GM18498 (cell line): ENCODE measurements at regions not wholly inside any gene's neighbourhood (a gene's known extent, or its start where the extent isn't known, plus 50 kb on each side); places are given as distances from the start of the nearest gene placed in this dataset.
"Not testable (repeated sequence)": the region's sequence is repeated elsewhere in the genome, so short reads cannot be mapped to it uniquely, and the experiment has no call there.

Experiments
- ATAC-seq: cut with Tn5 transposase; IDR thresholded peaks from one replicate; pipeline ENCODE4 v1.9.1; 2021; ENCODE audit warnings: mild to moderate bottlenecking, moderate library complexity; ENCODE audit not compliant: unreplicated experiment

- ATAC-seq: no peak
Observed at GRCh38 chr3:24545887-24546286, 51.2 kb upstream of the THRB start.

- ATAC-seq: no peak
Observed at GRCh38 chr3:24548278-24548677, 53.6 kb upstream of the THRB start.

GRCh38 chr3:24550588-24550987 lies 55.9 kb upstream of the THRB start:
- no peak for ATAC-seq

GRCh38 chr3:24551626-24552025 lies 57.0 kb upstream of the THRB start:
- no peak for ATAC-seq

GRCh38 chr3:24562895-24563294 lies 68.2 kb upstream of the THRB start:
- ATAC-seq: no peak

GRCh38 chr3:24565053-24565452 lies 70.4 kb upstream of the THRB start:
- no peak for ATAC-seq

GRCh38 chr3:24565656-24566055 lies 71.0 kb upstream of the THRB start:
- ATAC-seq: no peak

GRCh38 chr3:24566927-24567326 lies 72.3 kb upstream of the THRB start:
- no peak for ATAC-seq

- not testable (repeated sequence) for ATAC-seq
Observed at GRCh38 chr3:24572409-24572808, 77.8 kb upstream of the THRB start.

- no peak for ATAC-seq
Observed at GRCh38 chr3:24573576-24573975, 78.9 kb upstream of the THRB start.

GRCh38 chr3:24578324-24578723 lies 83.7 kb upstream of the THRB start:
- ATAC-seq: no peak

- ATAC-seq: no peak
Observed at GRCh38 chr3:24578951-24579421, 84.3 kb upstream of the THRB start.

- no peak for ATAC-seq
Observed at GRCh38 chr3:24582431-24583403, 88.1 kb upstream of the THRB start.

GRCh38 chr3:24586920-24587319 lies 92.3 kb upstream of the THRB start:
- ATAC-seq: no peak

GRCh38 chr3:24588629-24589512 lies 94.2 kb upstream of the THRB start:
- no peak for ATAC-seq

- no peak for ATAC-seq
Observed at GRCh38 chr3:24589513-24589851, 94.8 kb upstream of the THRB start.

- ATAC-seq: no peak
Observed at GRCh38 chr3:24589931-24590880, 95.6 kb upstream of the THRB start.

GRCh38 chr3:24591191-24591590 lies 96.5 kb upstream of the THRB start:
- no peak for ATAC-seq

- no peak for ATAC-seq
Observed at GRCh38 chr3:24591661-24592555, 97.3 kb upstream of the THRB start.

- ATAC-seq: no peak
Observed at GRCh38 chr3:24594161-24594560, 99.5 kb upstream of the THRB start.
